HCT116 (cell line): ENCODE measurements at regions not wholly inside any gene's neighbourhood (a gene's known extent, or its start where the extent isn't known, plus 50 kb on each side); places are given as distances from the start of the nearest gene placed in this dataset.

Source experiments
- ATF3 ChIP-seq: IDR thresholded peaks from 2 replicates; pipeline ENCODE4 v1.6.1; 2012
- CTCF ChIP-seq, 3 experiments: fragments of 200-600 bp in 1 of 3; sonication (generic) in 1 of 3; IDR thresholded peaks in 2 of 3; conservative IDR thresholded peaks in 1 of 3; 2 replicates each; pipeline ENCODE4 v1.5.1; 2012 to 2017; ENCODE audit warnings: low read depth in 2 of 3, low read length in 2 of 3, antibody characterized with exemption in 1 of 3, borderline replicate concordance in 1 of 3, control low read depth in 1 of 3, mild to moderate bottlenecking in 1 of 3, mixed read lengths in 1 of 3, mixed run types in 1 of 3, moderate library complexity in 1 of 3; ENCODE audit not compliant: insufficient read depth in 1 of 3
- POLR2AphosphoS5 ChIP-seq: IDR thresholded peaks from 2 replicates; pipeline ENCODE4 v1.6.1; 2011; ENCODE audit warnings: mild to moderate bottlenecking, low read depth, low read length, moderate library complexity

- TF ChIP-seq ATF3 (no peak), CTCF (IDR thresholded peaks at IDR 0.05 in 2 of 3, conservative IDR thresholded peaks at IDR 0.05 in 1 of 3; ENCODE audit: borderline replicate concordance in 1 of 3, insufficient read depth in 1 of 3, low read depth in 2 of 3, low read length in 2 of 3) (no peak), POLR2AphosphoS5 (no peak)
Measured at GRCh38 chr10:42969909-42970308, 107.0 kb upstream of the RET start.
